NCI-H1417 (cell line): ENCODE measurements at regions not wholly inside any gene's neighbourhood (a gene's known extent, or its start where the extent isn't known, plus 50 kb on each side); places are given as distances from the start of the nearest gene placed in this dataset.
"Not testable (repeated sequence)": the region's sequence is repeated elsewhere in the genome, so short reads cannot be mapped to it uniquely, and the experiment has no call there.

ENCODE experiments used
- DNase-seq, 3 experiments: peaks; one replicate each; lab custom pipeline; 2025; lab: John Stamatoyannopoulos, UW

DNA sequence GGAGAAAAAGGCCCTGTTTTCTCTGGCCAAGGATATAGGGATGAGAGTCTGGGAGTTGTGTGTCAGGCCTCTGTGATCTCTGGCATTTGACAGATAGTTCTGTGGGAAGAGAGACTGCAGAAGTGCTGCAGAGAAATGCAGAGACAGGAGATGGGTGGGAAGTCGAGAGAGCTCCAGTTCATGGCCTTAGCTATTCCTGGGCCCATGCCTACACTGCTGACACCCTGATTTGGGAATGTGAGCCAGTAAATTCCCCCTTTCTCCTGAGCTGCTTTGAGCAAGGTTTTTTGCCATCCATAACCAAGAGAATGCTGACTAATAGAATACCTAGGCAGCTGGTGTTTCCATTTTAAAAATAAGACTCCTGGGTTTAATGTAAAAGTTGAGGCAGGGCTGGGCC lies 59.3 kb downstream of the EBLN2 start:
- DNase-seq: no peak

DNA sequence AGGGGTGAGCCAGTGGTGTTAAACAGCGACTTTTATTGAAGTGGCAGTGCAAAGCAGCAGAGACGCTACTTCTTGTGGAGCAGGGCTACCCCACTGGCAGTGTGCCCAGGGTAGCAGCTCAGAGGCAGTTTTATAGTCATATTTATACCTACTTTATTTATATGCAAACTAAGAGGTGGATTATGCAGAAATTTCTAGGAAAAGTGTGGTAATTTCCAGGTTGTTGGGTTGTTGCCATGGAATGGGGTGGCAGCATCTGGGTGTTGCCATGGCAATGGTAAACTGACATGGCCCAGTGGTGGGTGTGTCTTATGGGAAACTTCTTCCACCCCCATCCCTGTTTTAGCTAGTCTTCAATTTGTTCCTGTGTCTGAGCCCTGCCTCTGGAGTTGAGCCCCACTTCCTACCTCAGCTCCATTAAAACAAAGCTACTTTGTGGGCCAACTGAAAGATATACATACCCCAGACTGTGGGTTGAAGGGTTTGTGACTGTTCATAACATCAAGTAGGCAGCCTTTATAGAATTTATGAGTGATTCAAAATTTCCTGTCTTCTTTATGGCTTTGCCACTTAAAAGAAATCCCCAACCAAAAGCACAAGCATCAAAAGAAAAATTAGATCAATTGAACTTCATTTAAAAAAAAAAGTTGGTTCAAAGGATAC lies 60.3 kb downstream of the EBLN2 start:
- DNase-seq: no peak

GRCh38 chr3:73134034-73134433 lies 72.6 kb downstream of the EBLN2 start:
- DNase-seq: no peak

- DNase-seq: peak in 2 of 3 experiments; percentile 57 to 92
Measured at GRCh38 chr3:73136941-73137340, 75.5 kb downstream of the EBLN2 start.

- DNase-seq: peak in 1 of 3 experiments; percentile 45
Measured at GRCh38 chr3:73137736-73138403, 76.4 kb downstream of the EBLN2 start.

DNA sequence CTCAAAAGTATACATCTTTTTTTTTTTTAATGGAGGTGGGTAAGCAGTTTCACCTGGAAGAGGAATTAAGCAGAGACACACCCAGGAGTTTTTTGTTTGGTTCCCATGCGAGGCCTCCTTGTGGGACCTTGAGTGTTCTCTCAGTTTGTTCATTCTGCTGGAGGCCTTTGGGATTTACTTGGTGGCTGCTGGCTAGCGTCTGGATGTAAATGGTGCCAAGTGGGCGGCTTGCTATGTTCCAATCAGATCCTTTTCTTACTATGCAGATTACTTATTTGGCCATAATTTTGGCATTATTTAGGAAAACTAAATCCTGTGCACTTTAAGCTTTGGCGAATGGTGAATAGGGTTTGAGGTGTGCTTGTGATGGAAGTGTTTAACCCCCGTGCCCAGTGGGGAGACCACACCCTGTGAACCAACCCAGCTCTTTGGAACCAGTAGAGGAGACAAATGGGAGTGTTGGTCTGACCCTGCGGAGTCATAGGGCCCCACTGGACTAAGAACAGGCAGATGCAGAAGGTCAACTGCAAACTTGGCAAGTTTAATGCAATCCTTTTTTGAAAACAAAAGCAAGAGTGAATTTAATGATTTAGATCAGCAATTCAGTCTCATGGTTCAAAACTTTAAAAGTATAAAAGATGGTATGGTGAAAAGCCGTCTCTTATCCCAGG lies 79.4 kb downstream of the EBLN2 start:
- peak in 1 of 3 experiments; percentile 11 for DNase-seq

DNA sequence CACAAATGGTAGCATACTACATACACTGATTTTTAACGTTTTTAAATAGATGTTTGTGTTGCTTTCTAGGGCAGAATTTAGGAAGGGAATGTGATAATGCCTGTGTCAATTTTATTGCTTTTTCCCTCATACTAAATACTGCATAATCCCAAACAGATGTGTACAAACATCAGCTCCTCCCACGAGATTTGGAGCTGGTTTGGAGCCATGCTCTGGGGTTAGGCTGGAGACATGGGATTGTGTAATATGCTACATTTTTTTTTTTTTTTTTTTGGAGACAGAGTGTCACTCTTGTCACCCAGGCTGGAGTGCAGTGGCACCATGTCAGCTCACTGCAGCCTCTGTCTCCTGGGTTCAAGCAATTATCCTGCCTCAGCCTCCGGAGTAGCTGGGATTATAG lies 80.1 kb downstream of the EBLN2 start:
- no peak for DNase-seq

- DNase-seq: peak in 1 of 3 experiments; percentile 41
Measured at GRCh38 chr3:73143401-73143800, 81.9 kb downstream of the EBLN2 start.

DNA sequence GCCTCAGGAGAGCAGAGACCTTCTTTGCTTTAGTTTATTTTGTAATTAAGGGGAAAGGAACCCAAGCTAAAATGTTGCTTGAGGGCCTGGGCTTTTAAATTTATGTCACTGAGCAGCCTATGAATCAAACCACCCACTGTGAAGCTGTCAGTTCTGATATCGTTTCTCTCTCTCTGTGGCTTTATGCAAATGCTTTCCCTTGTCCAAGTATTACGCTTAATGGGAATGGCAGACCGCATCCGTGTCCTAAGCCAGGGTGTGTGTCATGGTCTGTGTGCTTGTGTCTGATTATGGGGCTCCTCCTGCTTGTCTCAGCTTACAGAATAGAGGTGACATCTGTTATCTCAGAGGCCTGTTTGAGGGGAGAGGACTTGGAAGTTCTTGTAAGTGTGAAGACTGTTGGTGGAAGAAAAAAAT lies 82.4 kb downstream of the EBLN2 start:
- DNase-seq: peak; percentile 63 to 92 (median 81)

DNA sequence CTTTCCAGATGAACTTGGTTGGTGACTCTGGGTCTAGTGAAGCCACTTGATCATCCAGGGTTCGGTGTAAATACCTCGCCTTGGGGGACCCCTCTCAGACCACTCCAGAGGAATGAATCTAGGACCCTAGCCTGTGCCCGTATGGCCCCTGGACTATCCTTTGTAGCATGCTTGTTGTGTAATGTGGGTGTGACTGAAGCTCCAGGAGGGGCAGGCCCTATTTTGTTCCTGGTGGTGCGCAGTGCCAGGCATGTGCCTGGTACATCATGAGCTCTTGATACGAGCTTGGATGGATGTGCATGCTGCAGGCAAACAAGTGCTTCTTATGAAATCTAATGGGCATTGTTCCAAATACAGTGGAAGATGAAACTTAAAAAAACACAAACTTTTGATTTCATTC lies 82.8 kb downstream of the EBLN2 start:
- no peak for DNase-seq

DNA sequence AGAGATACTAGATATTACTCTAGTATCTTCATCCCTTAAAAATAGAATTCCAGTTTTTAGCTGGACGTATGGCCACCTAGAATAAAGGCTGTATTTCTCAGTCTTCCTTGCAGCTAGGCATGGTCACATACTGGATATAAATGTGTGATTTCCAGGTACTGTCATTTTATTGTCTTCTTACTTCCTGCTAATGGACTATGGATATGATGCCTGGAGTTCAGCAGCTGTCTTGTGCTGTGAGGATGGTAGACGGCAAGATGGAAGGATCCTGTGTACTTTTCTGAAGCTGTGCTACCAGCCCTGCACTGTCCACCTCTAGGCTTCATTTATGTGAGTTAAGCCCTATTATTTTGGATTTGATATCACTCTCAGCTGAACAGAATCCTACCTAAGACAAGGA lies 83.4 kb downstream of the EBLN2 start:
- no peak for DNase-seq

DNA sequence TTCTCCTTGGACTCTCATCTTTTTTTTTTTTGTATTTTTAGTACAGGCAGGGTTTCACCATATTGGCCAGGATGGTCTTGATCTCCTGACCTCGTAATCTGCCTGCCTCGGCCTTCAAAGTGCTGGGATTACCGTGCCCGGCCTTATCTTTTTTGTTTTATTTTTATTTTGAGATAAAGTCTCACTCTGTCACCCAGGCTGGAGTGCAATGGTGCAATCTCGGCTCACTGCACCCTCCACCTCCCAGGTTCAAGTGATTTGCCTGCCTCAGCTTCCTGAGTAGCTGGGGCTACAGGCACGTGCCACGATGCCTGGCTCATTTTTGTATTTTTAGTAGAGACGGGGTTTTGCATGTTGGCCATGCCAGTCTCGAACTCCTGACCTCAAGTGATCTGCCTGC lies 86.0 kb downstream of the EBLN2 start:
- not testable (repeated sequence) for DNase-seq

DNA sequence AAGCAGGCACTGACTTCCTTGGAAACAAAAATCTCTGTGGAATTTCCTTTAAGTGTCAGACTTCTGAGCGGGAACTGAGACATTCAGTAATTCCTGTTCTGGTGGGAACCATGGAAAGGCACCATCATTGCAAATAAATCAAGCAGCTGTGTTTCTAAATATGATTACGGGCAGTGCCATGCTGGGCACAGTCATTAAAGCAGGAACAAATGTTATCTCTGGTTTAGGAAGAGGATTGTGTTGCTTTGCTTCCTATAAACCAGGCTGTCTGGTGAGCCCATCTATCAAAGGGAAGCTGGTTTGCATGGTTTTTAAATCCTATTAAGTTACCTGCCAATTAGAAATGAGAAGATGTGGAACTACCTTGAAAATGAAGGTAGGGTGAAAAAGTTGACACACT lies 86.7 kb downstream of the EBLN2 start:
- DNase-seq: no peak

DNA sequence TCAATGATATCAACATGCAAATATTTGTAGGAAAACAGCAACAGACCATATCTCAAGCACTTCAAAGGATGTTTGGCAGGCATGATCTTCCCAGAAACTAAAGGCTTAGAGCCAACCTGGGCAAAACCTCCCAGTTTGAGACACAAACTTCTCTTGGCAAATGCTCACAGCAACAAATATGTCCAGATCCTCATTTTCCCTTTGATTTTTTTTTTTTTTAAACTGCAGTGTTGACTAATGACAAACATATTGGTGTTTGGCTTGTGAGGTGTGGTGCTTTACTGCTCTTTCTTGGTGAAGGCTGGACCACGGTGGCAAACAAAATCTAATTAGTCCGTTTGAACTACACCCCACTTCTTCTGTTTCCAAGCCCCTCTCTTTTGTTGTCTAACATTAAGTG lies 87.2 kb downstream of the EBLN2 start:
- no peak for DNase-seq

GRCh38 chr3:73150369-73151130 lies 89.1 kb downstream of the EBLN2 start:
- no peak for DNase-seq

- DNase-seq: not testable (repeated sequence)
Measured at GRCh38 chr3:73152571-73152970, 91.1 kb downstream of the EBLN2 start.

- DNase-seq: not testable (repeated sequence)
Measured at GRCh38 chr3:73153057-73153456, 91.6 kb downstream of the EBLN2 start.

GRCh38 chr3:73154261-73154660 lies 92.8 kb downstream of the EBLN2 start:
- peak in 1 of 3 experiments; percentile 39 for DNase-seq

DNA sequence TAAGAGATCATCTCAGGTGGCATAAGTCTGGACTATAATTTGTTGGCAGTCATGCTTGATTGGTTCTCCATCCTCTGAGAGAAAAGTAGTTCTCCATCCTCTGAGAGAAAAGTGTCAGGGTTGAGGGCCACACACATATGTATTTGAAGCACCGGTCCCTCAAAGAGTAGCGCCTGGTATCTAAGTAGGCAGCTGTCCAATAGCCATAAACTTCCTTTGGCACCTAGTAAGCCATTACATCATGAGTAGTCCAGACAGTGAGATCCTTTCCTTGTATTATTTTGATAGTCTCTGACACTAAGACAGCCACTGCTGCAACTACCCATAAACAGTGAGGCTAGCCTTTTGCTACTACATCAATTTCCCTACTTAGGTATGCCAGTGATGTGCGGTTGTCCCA lies 94.0 kb downstream of the EBLN2 start:
- DNase-seq: not testable (repeated sequence)

DNA sequence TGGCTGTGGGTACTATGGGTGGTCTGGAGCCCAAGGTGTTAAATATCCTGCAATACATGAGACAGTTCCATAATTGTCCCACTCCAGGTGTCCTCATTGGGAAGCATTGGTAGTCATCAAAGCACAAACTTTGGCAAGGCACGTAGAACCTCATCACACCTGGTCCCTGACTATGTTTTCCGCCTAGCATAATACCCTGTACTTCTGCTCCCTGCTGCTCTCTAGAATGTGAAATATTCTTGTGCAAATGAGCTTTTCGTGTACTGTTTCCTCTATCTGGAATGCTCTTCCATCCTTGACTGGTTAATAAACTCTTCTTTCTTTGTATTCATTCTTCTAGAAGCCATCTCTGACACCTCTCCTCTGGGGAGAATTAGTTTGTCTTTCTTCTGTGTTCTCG lies 103.2 kb downstream of the EBLN2 start:
- no peak for DNase-seq

GRCh38 chr3:73175698-73176097 lies 114.2 kb downstream of the EBLN2 start:
- DNase-seq: peak in 2 of 3 experiments; percentile 6 to 13

GRCh38 chr3:73176941-73177340 lies 115.5 kb downstream of the EBLN2 start:
- no peak for DNase-seq
